HG03060 (cell line): ENCODE measurements at regions not wholly inside any gene's neighbourhood (a gene's known extent, or its start where the extent isn't known, plus 50 kb on each side); places are given as distances from the start of the nearest gene placed in this dataset.

Experiments
- ATAC-seq: cut with Tn5 transposase; IDR thresholded peaks from one replicate; pipeline ENCODE4 v1.9.1; 2021; ENCODE audit warnings: low read depth, moderate number of reproducible peaks; ENCODE audit not compliant: unreplicated experiment

GRCh38 chr16:8292271-8292670, 298.0 kb downstream of the TMEM114 start:
- ATAC-seq: no peak

DNA sequence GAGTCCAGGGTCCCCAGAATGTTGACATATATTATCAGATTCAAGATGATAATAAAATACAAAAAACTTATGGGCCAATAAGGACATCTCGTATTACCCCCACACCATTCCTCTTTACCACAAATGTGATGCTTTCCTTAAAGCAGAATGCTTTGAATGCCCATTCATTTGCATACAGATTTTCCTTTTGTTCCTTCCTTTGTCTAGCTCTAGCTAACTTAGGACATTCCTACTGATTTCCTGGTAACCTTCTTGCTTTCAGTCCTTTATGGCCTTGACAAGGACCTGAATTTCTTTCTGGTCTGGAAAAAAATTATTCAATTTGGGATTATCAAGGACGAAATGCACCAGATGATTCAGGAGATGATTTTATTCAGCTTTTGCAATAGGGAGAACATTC, 304.0 kb downstream of the TMEM114 start:
- ATAC-seq: no peak

GRCh38 chr16:8283195-8283594, 307.1 kb downstream of the TMEM114 start:
- ATAC-seq: no peak

DNA sequence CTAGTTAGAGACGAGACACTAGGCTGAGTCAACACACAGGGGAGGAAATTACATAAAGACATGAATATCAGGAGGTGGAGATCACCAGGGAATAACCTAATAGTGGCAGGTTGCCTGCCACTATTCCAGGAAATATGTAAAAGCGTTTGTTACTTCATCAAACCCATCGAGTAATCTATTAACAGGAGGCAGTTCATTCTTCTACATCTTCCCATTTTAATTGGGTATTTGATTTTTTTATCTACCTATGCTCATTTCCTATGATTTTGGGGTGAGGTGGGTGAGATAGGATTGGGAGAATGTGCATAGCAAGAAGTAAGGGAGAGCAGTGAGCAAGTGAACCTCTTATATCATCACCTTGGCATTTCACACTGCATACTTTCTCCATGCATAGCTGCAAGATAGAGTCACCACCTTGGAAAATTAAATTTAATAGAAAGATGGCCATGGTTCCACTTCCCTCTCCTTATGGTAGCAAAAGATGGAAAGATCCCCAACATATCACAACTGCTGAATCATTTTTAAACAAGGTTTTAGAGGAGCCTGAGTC, 312.2 kb downstream of the TMEM114 start:
- no peak for ATAC-seq

DNA sequence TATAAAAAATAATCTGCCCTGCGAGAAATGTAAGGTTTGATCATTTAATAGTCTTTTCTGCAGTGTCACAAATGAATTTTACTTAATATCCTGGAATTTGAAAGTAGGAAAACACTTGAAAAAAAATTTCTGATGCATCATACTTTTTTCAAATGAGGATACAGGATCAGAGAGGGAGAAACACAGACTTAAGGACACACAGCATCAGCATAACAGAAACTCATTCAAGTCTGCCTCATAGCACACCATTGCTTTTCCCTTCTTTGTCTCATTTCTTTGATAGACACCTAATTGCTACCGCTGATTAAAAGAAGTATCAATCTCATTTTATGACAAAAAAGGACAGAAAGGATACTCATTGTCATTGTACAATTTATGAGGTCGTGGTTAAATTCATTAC, 319.0 kb downstream of the TMEM114 start:
- no peak for ATAC-seq

DNA sequence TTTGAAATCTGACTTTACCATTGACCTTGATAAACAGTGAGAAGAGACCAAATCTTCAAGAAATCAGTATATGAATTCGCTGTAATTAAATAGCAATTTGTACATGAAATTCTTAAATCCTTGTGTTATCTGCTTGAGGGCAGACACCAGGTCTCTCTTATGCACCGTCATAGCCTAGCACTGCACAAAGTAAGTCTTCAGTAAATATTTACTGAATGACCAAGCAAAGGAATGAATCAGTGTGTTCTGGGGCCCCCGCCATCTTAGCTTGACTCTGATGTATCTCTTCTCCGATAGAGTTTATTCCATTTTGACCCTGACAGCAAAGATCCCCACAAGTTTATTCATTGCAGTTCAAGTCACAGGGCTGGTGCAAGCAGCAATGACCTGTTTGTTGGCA, 328.0 kb downstream of the TMEM114 start:
- ATAC-seq: no peak

GRCh38 chr16:8260140-8260539, 330.2 kb downstream of the TMEM114 start:
- no peak for ATAC-seq

DNA sequence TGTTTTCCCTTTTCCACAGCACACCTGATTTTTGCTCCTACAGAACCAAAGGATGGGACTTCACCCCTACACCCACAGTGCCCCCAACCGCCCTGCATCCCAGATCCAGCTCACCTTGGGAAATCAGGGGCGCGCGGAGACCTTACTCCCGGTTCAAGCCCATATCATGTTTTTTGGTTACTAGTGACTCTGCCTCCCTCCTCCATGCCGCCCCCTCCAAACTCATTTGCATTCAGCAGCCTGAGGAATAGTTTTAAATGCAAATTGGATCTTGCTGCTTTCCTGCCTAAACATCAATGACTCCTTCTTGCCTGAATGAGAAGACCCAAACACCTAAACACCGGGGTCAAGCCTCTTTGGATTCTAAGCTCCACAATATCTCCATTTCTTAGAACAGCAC, 331.8 kb downstream of the TMEM114 start:
- ATAC-seq: no peak

DNA sequence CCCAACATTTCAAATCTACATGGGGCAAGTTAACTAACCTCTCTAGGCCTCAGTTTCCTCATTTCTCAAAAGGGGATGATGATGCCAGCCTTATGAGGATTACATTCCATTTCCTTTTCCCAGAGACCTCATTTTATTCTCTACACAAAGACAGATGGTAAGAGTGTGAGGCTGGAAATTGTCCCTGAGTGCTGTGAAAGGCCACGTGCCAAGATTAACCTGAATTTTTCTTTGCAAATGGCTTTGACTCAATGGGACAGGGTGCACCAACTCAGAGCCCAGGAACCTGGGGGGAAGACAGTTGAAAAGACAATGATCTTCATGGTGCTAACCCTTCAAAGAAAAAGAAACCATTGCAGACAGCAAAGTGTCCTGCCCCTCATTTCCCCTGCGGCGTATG, 332.8 kb downstream of the TMEM114 start:
- ATAC-seq: no peak

DNA sequence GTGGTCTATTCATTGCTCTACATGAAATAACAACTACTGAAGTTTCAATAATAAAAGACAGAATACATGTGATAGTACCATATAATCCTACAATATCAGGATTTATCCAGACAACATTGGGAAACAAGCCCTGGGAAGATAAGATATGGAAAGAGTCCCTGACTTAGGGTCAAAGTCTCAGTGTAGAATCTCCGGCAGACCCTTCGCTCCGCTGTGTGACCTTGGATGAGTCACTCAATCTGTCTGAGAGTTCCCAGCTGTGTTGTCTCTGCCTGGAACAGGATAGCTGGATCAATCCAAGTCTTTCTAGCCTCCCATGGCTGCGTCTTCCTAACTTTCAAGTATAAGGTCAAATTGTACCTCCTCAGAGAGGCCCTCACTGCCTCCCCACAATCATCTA, 335.9 kb downstream of the TMEM114 start:
- ATAC-seq: no peak

DNA sequence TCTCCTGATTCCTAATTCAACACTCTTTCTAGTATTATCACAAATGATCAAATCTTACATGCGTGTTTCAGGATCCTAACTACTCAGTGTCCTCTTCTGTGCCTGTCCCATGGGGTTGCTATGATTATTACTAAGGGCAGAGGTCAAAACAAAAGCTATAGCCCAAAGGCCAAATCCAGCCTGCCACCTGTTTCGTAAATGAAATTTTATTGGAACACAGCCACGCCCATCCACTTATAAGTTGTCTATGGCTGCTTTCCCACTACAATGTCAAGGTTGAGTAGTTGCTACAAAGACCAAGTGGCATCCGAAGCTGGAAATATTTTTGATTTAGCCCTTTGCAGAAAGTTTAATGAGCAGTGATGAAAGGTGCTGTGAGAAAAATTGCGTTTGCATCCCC, 336.6 kb downstream of the TMEM114 start:
- no peak for ATAC-seq

GRCh38 chr16:8251727-8252126, 338.6 kb downstream of the TMEM114 start:
- no peak for ATAC-seq

- ATAC-seq: peak; percentile 83
Observed at GRCh38 chr16:8251298-8251697, 339.0 kb downstream of the TMEM114 start.

DNA sequence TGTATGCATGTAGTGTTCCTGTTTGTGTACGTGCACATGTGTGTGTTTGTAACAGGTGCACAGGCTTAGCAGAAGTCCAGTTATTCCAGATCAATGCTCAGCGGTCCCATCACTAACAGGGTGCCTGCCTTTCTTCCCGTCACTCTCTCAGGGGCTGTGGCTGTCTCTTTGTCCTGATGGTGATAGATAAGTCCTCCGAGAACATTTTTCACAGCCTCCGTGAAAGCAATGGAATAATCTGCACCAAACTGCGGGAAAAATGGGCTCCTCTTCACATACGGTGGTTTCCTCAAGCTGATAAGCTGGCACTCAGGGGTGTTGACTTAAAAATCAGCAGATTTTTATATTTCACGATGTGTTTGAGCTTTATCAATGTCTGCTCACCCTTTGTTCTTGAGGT, 342.3 kb downstream of the TMEM114 start:
- no peak for ATAC-seq

GRCh38 chr16:8243981-8244380, 346.3 kb downstream of the TMEM114 start:
- no peak for ATAC-seq

DNA sequence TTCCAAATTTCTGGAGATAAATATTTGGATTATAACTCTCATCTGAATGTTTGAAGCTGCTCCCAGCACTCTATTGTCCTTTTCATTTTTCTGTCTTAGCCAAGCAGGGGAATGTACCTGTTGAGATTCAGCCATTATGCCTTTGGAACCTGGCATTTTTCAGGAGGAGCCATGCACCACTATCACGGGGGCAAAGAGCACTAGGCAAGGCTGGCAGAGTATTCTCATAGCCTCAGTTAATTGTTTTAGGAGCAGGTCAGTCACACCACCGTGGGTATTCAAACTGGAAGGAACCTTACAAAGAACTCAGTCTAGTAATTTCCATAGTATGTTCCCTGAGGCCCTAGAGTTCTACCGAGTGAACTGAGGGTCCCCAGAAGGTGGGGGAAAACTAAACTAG, 348.9 kb downstream of the TMEM114 start:
- ATAC-seq: no peak

DNA sequence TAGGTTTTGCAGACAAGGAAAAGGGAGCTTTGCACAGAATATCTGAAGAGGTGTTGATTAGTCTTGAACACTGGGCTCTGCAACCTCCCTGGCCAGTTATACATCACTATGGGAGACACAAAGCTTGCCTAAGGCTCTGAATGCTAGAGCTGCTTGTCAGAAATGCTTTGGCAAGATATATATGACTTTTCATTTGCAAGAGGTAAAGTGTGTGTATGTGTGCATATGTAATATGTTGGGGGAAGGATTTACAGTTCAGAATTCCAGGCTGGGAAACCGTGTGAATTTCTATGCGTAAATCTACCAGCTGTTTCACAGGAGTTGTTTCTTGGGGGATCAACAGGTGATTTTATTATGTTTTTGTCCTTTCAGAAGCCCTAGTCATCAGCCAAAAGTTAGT, 350.9 kb downstream of the TMEM114 start:
- ATAC-seq: no peak

GRCh38 chr16:8237452-8237851, 352.9 kb downstream of the TMEM114 start:
- ATAC-seq: no peak

DNA sequence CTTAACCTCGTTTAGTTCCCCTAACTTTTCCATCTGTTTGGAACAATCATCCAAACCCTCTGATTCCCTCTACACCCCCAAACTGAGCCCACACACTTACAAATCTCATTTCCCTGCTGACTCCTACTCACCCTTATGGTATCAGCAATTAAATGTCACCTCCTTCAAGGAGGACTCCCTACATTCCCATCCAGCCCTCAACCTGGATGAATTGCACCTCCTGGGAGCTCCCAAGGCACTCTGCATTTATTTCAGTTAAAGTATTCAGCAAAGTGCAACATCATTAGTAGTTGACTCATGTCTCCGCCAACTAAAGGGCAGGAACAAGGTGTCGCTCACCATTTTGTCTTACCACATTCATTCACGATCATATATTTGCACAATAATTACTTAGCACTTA, 353.5 kb downstream of the TMEM114 start:
- ATAC-seq: no peak

DNA sequence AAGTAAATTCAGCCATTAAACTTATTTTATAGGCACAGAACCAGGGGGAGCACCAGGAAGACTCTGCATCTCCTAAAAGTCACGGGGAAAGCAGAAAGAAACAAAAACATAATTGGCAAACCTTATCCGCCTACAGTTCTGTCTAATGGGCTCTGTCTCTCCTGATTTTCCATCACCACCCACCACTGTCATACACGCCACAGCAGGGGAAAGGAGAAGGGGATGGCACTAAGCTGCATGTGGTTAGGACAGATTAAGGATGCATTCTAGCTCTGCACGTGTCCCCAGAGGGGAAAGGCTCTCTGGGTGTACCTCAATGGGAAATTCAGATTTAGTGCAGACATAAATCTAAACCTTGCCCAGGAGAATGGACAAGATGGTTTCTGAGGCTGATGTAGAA, 359.8 kb downstream of the TMEM114 start:
- no peak for ATAC-seq

DNA sequence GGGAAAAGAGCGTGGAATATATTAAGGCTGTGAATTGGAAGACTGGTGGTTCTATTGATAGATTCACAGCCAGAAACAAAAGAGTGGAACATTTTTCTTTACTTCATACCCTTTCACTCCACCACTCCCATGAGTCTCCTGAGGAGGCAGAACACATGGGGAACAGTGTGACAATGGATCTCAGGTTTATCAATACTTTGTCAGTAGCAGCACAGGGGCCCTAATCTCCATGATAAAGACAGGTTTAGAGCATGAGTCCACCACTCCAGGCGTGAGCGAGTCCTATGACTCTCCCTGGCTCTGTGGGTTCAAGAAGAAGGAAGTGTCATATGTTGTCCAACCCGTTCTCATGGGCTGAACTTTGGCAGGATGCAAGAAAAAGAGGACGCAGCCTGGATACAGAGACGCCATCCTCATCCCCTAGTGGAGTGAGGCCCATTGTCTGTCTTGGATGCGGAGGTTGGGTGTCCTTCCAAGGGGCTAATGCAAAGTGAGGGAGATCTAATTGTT, 361.2 kb downstream of the TMEM114 start:
- no peak for ATAC-seq

DNA sequence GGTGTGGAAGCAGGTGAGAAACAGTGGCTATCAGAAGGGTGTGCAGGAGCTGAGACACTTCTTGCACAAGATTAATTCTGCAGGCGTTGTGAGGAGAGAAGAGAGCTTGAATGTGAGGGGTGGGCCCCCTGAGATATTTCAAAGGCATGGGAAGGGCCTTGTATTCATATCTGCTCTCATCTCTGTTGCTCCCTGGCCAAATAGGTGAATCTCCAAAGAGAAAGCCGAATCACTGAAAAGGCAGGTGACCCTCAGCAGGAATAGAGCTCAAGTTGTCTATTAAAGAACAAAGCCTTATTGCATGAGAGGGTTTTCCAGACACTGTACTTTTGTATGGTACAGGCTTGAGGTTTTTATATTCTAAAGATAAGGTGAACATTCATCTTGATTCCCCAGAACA, 373.1 kb downstream of the TMEM114 start:
- ATAC-seq: no peak

DNA sequence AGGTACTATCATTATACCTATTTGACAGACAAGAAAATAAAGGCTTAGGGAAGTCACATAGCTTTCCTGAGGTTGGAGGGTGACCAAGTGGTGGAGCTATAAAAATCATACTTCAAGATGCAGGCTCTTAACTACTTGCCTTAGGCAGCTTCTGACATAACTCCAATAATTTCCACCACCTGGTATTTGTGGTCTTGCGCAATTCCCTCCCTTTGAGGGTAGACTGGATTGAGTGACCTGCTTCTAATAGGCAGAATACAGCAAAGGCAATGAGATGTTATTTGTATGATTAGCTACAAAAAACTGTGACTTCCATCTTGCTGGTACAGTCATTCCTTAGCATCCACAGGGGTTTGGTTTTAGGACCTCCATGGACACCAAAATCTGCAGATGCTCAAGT, 385.5 kb downstream of the TMEM114 start:
- no peak for ATAC-seq
